ENCODE measurements at regions not wholly inside any gene's neighbourhood (a gene's known extent, or its start where the extent isn't known, plus 50 kb on each side); places are given as distances from the start of the nearest gene placed in this dataset.
"Not testable (repeated sequence)": the region's sequence is repeated elsewhere in the genome, so short reads cannot be mapped to it uniquely, and the experiment has no call there.

DNA sequence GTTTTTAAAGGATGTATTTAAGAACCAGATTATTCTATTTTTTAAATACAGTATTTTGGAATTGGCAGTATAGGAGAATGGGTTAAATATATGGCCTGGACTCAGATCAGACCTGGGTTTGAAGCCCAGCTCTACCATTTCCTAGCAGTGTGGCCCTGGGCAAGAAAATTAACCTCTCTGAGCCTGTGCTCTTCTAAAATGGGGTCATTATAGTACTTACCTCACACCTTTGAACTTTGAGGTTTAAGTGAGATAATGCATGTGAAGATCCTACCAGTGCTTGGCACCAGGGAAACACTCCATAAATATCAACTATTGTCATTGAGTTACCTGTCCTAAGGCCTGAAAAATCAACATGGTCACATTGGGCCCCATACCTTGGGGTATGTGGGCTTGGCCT is 93.4 kb upstream of the WSB1 start:
- no peak for DNase-seq
- TF ChIP-seq POLR2A (IDR thresholded peaks at IDR 0.05; ENCODE audit: low read length) (no peak), GATA1 (IDR thresholded peaks at IDR 0.05; ENCODE audit: low read depth, low read length) (no peak)

DNA sequence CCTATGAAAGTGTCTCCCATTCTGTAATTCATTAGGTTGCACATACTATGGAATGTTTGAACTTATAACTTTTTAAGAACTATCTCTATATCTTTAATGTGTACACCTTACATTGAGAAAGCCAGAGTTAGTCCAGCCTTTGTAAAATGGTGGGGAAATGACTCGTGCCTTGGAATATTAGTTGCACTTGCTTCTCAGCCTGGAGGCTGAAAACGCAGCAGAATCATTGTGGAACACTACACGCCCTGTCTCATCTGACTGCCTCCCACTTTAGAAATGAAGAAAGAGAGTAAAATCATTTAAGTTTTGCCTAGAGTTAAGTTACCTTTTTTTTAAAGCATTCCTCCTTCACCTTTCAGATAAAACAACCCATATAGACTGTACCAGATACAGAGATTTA is 90.7 kb upstream of the WSB1 start:
- TF ChIP-seq GATA1 (IDR thresholded peaks at IDR 0.05; ENCODE audit: low read depth, low read length): no peak
- no peak for TF ChIP-seq POLR2A (IDR thresholded peaks at IDR 0.05; ENCODE audit: low read length)
- no peak for DNase-seq

DNA sequence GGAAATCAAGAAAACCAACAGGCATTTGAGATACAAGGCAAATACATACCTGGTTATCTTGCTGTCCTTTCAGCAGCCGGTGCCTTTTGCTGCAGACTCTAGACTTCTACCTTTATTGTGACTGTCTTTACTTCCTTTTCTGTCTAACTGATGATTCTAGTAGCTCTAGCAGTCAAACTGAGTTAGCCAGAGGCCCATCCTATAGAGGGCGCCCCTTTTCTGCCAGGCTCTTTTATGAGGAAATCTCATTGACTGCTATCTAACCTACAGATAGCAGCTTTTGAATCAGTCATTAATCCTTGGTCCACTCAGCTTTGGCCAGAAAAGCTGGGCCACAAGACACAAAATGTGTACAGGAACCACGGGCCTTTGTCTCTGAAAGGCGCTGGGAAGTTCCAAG is 87.5 kb upstream of the WSB1 start:
- peak; percentile 9 to 14 for DNase-seq
- no peak for TF ChIP-seq POLR2A (IDR thresholded peaks at IDR 0.05; ENCODE audit: low read length)
- no peak for TF ChIP-seq GATA1 (IDR thresholded peaks at IDR 0.05; ENCODE audit: low read depth, low read length)

DNA sequence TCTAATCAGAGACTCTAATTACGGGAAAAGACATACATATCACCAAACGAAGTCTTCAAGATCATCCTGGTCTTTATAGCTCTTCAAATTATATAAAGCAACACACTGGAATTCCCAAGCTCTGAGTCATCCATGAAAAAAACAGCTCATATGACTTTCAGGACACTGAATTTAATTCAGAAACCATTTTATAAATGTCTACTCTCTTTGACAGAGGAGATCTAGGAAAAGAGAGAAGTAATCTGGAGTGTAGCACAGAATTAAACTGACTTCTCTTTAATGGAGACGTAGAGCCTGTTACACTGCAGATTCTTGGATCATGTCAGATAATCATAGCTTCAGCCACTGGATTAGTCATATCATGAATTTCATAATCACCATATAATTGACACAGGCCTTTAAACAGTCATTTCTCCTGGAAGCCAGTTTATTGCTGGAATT is 86.8 kb upstream of the WSB1 start:
- no peak for DNase-seq
- TF ChIP-seq POLR2A (IDR thresholded peaks at IDR 0.05; ENCODE audit: low read length) (no peak), GATA1 (IDR thresholded peaks at IDR 0.05; ENCODE audit: low read depth, low read length) (no peak)

DNA sequence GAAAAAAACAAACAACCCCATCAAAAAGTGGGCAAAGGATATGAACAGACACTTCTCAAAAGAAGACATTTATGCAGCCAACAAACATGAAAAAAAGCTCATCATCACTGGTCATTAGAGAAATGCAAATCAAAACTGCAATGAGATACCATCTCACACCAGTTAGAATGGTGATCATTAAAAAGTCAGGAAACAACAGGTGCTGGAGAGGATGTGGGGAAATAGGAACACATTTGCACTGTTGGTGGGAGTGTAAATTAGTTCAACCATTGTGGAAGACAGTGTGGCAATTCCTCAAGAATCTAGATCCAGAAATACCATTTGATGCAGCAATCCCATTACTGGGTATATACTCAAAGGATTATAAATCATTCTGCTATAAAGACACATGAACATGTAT is 85.5 kb upstream of the WSB1 start:
- not testable (repeated sequence) for DNase-seq

DNA sequence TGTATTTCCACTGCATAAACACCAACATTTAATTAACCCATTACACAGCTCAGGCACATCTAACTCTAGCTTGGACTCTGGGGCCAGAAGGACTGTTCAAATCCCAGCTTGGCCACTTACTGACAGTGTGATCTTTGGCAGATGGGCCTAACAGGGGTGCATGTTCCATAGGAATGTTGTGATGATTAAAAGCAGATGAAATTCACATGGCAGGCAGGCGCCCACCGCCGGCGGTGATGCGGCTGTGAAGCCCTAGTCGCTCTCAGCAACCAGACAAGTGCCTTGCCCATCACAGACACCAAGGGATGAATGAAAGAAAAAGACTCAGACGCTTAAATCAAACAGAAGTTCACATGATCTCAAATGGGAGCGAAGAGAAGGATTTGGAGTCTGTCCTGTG is 84.6 kb upstream of the WSB1 start:
- DNase-seq: no peak
- TF ChIP-seq GATA1 (IDR thresholded peaks at IDR 0.05; ENCODE audit: low read depth, low read length) (no peak), POLR2A (IDR thresholded peaks at IDR 0.05; ENCODE audit: low read length) (no peak)

DNA sequence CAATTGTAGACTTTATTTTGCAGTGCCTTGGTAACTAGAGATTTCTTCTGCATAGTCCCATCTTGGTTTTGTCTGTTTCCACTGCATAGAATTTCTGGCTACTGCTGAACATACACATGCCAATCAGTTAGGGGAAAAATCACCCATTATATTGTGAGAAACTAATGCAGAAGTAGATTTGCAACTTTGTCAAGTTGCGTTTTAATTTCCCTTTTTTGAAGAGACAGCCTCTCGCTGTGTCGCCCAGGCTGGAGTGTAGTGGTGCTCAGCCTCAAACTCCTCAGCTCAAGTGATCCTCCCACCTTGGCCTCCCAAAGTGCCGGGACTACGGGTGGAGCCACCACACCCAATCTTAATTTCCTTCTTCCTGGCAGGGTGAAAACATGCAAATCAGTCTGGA is 83.1 kb upstream of the WSB1 start:
- DNase-seq: not testable (repeated sequence)

DNA sequence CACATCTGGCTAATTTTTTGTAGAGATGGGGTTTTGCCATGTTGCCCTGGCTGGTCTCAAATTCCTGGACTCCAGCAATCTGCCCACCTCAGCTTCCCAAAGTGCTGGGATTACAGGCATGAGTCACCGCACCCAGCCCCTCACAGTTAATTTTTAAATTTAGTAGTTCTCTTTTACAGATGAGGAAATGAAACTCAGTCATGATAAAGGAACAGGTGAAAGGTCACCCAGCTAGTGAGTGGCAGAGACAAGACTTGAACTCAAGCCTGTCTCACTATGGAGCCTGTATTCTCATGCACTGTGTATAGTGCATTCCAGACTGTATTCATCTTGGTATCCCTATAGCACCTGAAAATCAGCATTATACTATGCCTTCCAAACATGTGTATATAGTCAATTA is 77.1 kb upstream of the WSB1 start:
- TF ChIP-seq GATA1 (IDR thresholded peaks at IDR 0.05; ENCODE audit: low read depth, low read length): no peak

DNA sequence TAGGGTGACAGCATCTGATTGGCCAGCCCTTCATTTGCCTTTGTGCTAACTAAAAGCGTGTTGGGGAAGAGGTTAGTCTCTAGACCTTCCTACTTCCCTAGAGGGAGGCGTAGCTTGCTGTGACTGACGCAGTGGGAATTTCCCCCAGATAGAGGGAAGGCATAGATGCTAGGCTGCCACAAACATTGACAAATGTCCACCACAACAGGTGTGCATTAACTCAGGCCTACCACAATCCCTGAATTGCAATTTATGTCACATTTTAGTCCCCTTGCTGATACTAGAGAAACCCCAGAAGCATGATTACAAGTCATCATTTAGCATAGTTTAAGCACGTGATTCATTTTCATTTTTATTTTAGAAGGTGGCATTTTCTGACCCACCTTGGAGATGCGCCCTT is 76.3 kb upstream of the WSB1 start:
- no peak for TF ChIP-seq GATA1 (IDR thresholded peaks at IDR 0.05; ENCODE audit: low read depth, low read length)
- TF ChIP-seq POLR2A (IDR thresholded peaks at IDR 0.05; ENCODE audit: low read length): no peak
- no peak for DNase-seq

More for the DNA sequence above, 77.1 kb upstream of the WSB1 start:
- no peak for DNase-seq

DNA sequence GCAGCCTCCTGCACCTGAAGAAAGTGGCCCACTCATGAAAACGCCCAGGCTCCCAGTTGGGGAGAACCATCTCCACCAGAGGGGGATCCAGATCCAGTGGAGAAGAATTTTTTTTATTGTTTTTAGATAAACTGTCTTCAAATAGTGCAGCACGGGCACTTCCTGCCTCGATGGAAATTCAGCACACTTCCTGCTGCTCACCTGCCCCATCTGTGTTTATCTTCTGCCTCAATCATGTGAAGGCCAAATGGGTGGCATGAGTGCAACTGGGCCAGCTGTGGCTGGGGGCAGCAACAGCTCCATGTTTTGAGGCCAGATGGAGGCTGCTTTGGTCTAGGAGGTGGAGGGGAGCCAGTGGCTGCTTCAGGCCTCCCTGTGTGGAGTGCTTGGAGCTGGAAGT is 75.9 kb upstream of the WSB1 start:
- DNase-seq: no peak
- TF ChIP-seq GATA1 (IDR thresholded peaks at IDR 0.05; ENCODE audit: low read depth, low read length) (no peak), POLR2A (IDR thresholded peaks at IDR 0.05; ENCODE audit: low read length) (no peak)

DNA sequence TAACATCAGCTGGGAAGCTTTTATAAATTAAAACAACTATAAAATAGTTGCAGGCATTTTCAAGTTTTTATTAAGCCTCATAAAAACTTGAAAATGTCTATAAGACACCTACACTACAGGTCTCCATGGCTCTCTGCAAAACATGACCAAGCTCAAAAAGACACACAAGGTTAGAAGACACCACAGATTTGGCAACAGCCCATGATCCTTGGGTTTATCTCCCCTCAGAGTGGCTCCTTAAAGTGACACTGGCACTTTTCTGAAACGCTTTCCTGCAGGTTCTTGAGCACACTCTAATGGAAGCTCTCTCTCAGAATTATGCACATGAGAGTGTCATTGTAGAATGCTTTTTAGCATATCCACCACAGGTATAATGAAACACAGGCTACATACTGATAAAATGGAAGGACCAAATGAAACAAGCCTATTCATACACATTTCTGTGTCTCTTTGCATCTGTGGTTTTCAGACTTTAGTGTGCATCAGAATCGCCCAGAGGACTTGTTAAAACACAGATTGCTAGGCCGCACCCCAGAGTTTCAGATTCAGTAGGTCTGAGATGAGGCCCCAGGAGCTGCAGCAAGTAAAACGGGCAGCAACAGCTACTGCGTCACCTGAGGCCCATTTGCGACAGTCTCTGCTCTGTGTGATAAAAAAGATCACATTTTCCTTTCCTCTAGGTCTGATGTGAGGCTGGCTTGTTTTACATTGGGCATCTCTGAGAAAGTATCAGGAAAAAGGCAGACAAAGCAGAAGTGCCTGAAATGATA is 75.0 kb upstream of the WSB1 start:
- TF ChIP-seq POLR2A (IDR thresholded peaks at IDR 0.05; ENCODE audit: low read length) (no peak), GATA1 (IDR thresholded peaks at IDR 0.05; ENCODE audit: low read depth, low read length) (no peak)
- DNase-seq: no peak

DNA sequence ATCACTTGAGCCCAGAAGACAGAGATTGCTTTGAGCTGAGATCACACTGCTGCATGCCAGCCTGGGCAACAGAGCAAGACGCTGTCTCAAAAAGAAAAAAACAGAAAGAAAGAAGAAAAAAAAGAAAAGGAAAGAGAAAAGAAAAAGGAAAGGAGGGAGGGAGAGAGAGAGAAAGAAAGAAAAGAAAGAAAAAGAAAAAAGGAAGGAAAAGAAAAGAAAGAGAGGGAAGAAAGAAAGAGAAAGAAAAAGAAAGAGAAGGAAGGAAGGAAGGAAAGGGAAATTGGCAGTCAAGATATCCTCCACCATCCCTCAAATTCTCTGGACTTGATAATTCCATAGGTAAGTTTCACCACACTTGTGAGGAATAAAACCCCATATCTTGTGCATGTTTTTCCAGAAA is 71.4 kb upstream of the WSB1 start:
- TF ChIP-seq POLR2A (IDR thresholded peaks at IDR 0.05; ENCODE audit: low read length) (no peak), GATA1 (IDR thresholded peaks at IDR 0.05; ENCODE audit: low read depth, low read length) (no peak)
- no peak for DNase-seq

DNA sequence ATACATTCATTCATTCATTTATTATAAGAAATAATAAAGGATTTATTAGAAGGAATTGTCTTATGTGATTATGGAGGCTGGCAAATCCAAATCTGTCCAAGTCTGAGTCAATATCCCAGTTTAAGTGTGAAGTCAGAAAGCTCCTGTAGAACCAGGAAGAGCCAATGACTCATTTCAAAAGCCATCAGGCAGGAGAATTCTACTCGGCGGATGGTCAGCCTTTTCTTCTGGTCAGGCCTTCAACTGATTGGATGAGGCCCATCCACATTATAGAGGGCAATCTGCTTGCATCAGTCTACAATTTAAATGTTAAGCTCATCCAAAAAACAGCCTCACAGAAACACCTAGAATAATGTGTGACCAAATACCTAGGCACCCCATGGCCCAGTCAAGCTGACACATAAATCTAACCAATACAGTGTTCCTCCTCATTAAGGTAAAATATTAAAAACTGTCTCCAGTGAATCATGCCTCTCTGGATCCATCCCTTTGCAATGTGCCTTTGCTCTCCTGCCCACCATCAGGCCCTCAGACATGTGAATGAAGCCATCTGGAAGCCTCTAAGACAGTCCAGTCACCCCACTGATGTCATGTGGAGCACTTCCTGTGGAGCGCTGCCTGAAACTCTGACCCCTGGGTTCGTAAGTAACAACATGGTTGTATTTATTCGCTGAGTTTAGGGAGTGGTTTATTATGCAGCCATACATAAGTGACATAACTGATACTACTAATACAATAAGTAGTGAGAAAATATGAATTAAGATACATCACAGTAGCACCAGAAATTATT is 69.2 kb upstream of the WSB1 start:
- TF ChIP-seq POLR2A (IDR thresholded peaks at IDR 0.05; ENCODE audit: low read length) (no peak), GATA1 (IDR thresholded peaks at IDR 0.05; ENCODE audit: low read depth, low read length) (no peak)
- no peak for DNase-seq

DNA sequence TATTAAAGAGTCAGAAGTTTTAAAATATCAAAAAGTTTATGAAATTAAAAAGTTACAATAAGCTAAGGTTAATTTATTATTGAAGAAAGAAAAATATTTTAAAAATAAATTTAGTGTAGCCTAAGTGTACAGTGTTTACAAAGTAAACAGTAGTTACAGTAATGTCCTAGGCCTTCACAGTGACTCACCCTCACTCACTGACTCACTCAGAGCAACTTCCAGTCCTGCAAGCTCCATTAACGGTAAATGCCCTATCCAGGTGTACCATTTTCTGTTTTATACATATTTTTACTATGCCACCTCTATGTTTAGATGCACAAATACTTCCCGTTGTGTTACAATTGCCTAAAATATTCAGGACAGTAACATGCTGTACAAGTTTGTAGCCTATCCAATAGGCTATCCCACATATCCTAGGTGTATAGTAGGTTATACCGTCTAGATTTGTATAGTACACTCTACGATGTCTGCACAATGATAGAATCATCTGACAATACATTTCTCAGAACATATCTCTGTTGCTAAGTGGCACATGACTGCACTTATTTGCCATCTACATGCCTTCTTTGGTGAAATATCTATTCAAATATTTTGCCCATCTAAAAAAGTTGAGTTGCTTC is 67.2 kb upstream of the WSB1 start:
- TF ChIP-seq POLR2A (IDR thresholded peaks at IDR 0.05; ENCODE audit: low read length) (no peak), GATA1 (IDR thresholded peaks at IDR 0.05; ENCODE audit: low read depth, low read length) (no peak)
- DNase-seq: peak in 1 of 2 experiments; percentile 18

DNA sequence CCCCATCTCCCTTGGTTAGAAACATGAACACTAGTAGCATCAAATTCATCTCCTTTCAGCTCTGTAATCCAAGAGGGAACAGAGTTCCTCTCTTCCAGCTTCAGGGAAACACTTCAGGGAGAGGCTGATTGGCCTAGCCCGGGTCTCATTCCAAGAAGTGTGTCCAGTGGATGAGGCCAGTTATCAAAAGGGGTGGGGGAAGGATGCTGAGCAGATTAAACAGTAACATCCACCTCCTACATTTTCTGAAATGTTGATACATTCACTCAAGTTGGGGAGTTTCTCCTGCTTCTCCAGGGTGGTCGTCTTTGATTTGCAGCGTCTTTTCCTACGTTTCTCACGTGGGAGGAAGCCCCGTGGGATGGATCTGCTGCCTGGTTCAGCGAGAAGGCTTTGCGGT is 62.9 kb upstream of the WSB1 start:
- no peak for TF ChIP-seq GATA1 (IDR thresholded peaks at IDR 0.05; ENCODE audit: low read depth, low read length)
- DNase-seq: no peak
